ENCODE measurements at regions not wholly inside any gene's neighbourhood (a gene's known extent, or its start where the extent isn't known, plus 50 kb on each side); places are given as distances from the start of the nearest gene placed in this dataset.
A peak's percentile ranks its signal among the peaks of the same experiment; 100 is the strongest.

DNA sequence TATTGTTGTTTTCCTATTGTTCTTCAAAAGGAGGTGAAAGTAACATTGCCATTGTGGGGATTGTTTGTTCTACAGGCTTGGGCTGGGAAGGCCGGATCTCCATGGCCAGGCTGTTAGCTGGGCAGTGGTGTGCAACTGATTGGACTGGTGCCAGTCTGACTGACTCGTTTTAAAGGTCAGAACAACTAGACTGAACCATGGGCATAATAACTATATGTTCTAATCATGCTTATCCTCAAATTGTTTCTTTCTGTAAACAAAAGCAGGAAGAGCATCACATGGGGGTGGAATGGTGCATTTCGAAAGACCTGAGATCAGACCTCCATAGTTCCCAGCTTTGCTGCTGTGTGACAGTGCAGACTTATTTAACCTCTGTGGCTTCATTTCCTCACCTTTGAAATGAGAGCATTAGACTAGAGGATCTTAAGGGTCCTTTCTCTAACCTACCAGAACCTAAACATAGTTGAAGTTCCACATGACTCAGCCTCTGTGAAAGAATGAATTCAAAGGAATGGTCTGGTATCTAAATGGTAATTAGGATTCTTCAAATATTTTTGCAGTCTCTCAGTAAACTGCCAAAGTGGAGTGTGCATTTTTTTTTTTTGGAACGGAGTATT, 66.7 kb upstream of the PGRMC2 start:
- Histone ChIP-seq H3K4me3 (ENCODE audit: low read depth in 2 of 2, low read length in 2 of 2) (no peak overlapping the region), H3K9me3 (ENCODE audit: control insufficient read depth, insufficient read depth, low read depth, low read length) (no peaks in the 10 kb centered on the region), H3K27me3 (ENCODE audit: control insufficient read depth, insufficient read depth, low read length) (no peaks in the 10 kb centered on the region), H3K27ac (ENCODE audit: low read length) (peak overlapping the region; percentile 29; the same call in 1 of the 2 replicates), H3K36me3 (ENCODE audit: control insufficient read depth, insufficient read depth, low read length) (no peaks in the 10 kb centered on the region), H3K4me1 (ENCODE audit: control insufficient read depth, insufficient read depth, low read length) (peaks cover 7% of the 10 kb centered on the region)
- in situ Hi-C loops (cut with HindIII; ENCODE audit: low pct_unique_long_range_greater_than_20kb, low sequenced_read_pairs) = no loop called here
- DNase-seq (ENCODE audit: low read depth, low spot score) (peak; percentile 61), ATAC-seq (peak; percentile 87)
- TF ChIP-seq TCF7L2 (IDR thresholded peaks at IDR 0.05; ENCODE audit: low read depth, low read length) = no peak
- no peak for TF ChIP-seq POLR2AphosphoS5 (IDR thresholded peaks at IDR 0.05; ENCODE audit: low read depth, low read length)
- TF ChIP-seq SIN3A (IDR thresholded peaks at IDR 0.05; ENCODE audit: borderline replicate concordance, insufficient read depth, low read depth, low read length) = no peak
- TF ChIP-seq, protein P1, sequence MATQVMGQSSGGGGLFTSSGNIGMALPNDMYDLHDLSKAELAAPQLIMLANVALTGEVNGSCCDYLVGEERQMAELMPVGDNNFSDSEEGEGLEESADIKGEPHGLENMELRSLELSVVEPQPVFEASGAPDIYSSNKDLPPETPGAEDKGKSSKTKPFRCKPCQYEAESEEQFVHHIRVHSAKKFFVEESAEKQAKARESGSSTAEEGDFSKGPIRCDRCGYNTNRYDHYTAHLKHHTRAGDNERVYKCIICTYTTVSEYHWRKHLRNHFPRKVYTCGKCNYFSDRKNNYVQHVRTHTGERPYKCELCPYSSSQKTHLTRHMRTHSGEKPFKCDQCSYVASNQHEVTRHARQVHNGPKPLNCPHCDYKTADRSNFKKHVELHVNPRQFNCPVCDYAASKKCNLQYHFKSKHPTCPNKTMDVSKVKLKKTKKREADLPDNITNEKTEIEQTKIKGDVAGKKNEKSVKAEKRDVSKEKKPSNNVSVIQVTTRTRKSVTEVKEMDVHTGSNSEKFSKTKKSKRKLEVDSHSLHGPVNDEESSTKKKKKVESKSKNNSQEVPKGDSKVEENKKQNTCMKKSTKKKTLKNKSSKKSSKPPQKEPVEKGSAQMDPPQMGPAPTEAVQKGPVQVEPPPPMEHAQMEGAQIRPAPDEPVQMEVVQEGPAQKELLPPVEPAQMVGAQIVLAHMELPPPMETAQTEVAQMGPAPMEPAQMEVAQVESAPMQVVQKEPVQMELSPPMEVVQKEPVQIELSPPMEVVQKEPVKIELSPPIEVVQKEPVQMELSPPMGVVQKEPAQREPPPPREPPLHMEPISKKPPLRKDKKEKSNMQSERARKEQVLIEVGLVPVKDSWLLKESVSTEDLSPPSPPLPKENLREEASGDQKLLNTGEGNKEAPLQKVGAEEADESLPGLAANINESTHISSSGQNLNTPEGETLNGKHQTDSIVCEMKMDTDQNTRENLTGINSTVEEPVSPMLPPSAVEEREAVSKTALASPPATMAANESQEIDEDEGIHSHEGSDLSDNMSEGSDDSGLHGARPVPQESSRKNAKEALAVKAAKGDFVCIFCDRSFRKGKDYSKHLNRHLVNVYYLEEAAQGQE (IDR thresholded peaks at IDR 0.05; ENCODE audit: insufficient read depth in 1 of 2, low read depth in 2 of 2, low read length in 1 of 2) = no peak
- TF ChIP-seq, protein P2, sequence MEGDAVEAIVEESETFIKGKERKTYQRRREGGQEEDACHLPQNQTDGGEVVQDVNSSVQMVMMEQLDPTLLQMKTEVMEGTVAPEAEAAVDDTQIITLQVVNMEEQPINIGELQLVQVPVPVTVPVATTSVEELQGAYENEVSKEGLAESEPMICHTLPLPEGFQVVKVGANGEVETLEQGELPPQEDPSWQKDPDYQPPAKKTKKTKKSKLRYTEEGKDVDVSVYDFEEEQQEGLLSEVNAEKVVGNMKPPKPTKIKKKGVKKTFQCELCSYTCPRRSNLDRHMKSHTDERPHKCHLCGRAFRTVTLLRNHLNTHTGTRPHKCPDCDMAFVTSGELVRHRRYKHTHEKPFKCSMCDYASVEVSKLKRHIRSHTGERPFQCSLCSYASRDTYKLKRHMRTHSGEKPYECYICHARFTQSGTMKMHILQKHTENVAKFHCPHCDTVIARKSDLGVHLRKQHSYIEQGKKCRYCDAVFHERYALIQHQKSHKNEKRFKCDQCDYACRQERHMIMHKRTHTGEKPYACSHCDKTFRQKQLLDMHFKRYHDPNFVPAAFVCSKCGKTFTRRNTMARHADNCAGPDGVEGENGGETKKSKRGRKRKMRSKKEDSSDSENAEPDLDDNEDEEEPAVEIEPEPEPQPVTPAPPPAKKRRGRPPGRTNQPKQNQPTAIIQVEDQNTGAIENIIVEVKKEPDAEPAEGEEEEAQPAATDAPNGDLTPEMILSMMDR (IDR thresholded peaks at IDR 0.05) = no peak
- ChIA-PET CTCF (no interaction called here), POLR2A (no interaction called here)
- intact Hi-C loops (cut with micrococcal nuclease; ENCODE audit: unreplicated experiment) = no loop called here
- no TSS peak for BruUV-seq (replicated peaks)

DNA sequence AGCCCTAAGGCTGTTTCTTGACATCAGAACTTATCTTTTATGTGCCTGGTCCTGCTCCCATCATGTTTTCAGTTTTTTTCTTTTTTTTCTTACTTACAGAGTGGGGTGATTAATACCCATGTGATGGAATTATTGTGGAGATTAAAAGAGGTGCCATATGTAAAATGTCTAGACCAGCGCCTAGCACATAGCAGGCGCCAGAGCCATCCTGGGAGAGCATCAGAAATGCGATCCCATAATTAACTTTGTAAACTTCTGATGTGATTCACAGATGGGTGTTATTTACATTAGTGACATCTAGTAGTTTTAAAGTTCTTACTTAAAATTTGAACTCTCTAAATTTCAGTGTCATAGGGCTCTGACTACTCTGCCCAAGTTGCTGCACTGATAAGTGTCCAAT, 66.2 kb upstream of the PGRMC2 start:
- intact Hi-C loops (cut with micrococcal nuclease; ENCODE audit: unreplicated experiment) (no loop called here), in situ Hi-C loops (cut with HindIII; ENCODE audit: low pct_unique_long_range_greater_than_20kb, low sequenced_read_pairs) (no loop called here)
- Histone ChIP-seq H3K4me3 (ENCODE audit: low read depth in 2 of 2, low read length in 2 of 2) (no peak overlapping the region), H3K9me3 (ENCODE audit: control insufficient read depth, insufficient read depth, low read depth, low read length) (no peaks in the 10 kb centered on the region), H3K36me3 (ENCODE audit: control insufficient read depth, insufficient read depth, low read length) (no peaks in the 10 kb centered on the region), H3K4me1 (ENCODE audit: control insufficient read depth, insufficient read depth, low read length) (peaks cover 7% of the 10 kb centered on the region), H3K27me3 (ENCODE audit: control insufficient read depth, insufficient read depth, low read length) (no peaks in the 10 kb centered on the region), H3K27ac (ENCODE audit: low read length) (peak overlapping the region; percentile 29; the same call in 1 of the 2 replicates)
- TF ChIP-seq, protein P1 (IDR thresholded peaks at IDR 0.05; ENCODE audit: insufficient read depth in 1 of 2, low read depth in 2 of 2, low read length in 1 of 2) = no peak
- TF ChIP-seq TCF7L2 (IDR thresholded peaks at IDR 0.05; ENCODE audit: low read depth, low read length) = no peak
- TF ChIP-seq SIN3A (IDR thresholded peaks at IDR 0.05; ENCODE audit: borderline replicate concordance, insufficient read depth, low read depth, low read length) = no peak
- no peak for TF ChIP-seq POLR2AphosphoS5 (IDR thresholded peaks at IDR 0.05; ENCODE audit: low read depth, low read length)
- TF ChIP-seq, protein P2 (IDR thresholded peaks at IDR 0.05) = no peak
- no TSS peak for BruUV-seq (replicated peaks)
- peak; percentile 40; the same call in 1 of the 2 replicates for ATAC-seq
- ChIA-PET CTCF (no interaction called here), POLR2A (no interaction called here)
- no peak for DNase-seq (ENCODE audit: low read depth, low spot score)
